Activated CD4-positive, alpha-beta T cell treated with anti-CD3 and anti-CD28 coated beads for 48 hours (primary cell): ENCODE measurements at regions not wholly inside any gene's neighbourhood (a gene's known extent, or its start where the extent isn't known, plus 50 kb on each side); places are given as distances from the start of the nearest gene placed in this dataset.
"Not testable (repeated sequence)": the region's sequence is repeated elsewhere in the genome, so short reads cannot be mapped to it uniquely, and the experiment has no call there.

ENCODE experiments used
- DNase-seq: peaks from one replicate; pipeline ENCODE4 v3.0.0-alpha.2; 2020

GRCh38 chr10:63675171-63675570, 154.0 kb downstream of the REEP3 start:
- DNase-seq = no peak

GRCh38 chr10:63677001-63677400, 155.8 kb downstream of the REEP3 start:
- DNase-seq = no peak

GRCh38 chr10:63680545-63680944, 159.3 kb downstream of the REEP3 start:
- DNase-seq = not testable (repeated sequence)

- DNase-seq = no peak
Measured at GRCh38 chr10:63681993-63682697, 160.9 kb downstream of the REEP3 start.

GRCh38 chr10:63682698-63683052, 161.5 kb downstream of the REEP3 start:
- not testable (repeated sequence) for DNase-seq

- no peak for DNase-seq
Measured at GRCh38 chr10:63683223-63683622, 162.0 kb downstream of the REEP3 start.

GRCh38 chr10:63683686-63684085, 162.5 kb downstream of the REEP3 start:
- no peak for DNase-seq

GRCh38 chr10:63684257-63684936, 163.2 kb downstream of the REEP3 start:
- DNase-seq = no peak

- no peak for DNase-seq
Measured at GRCh38 chr10:63689768-63690167, 168.6 kb downstream of the REEP3 start.

- no peak for DNase-seq
Measured at GRCh38 chr10:63692220-63692896, 171.2 kb downstream of the REEP3 start.

- not testable (repeated sequence) for DNase-seq
Measured at GRCh38 chr10:63693021-63693420, 171.8 kb downstream of the REEP3 start.

- no peak for DNase-seq
Measured at GRCh38 chr10:63696205-63696604, 175.0 kb downstream of the REEP3 start.

- no peak for DNase-seq
Measured at GRCh38 chr10:63697956-63698786, 177.0 kb downstream of the REEP3 start.

- no peak for DNase-seq
Measured at GRCh38 chr10:63698787-63699150, 177.6 kb downstream of the REEP3 start.

- DNase-seq = peak; percentile 61
Measured at GRCh38 chr10:63699785-63700613, 178.8 kb downstream of the REEP3 start.

GRCh38 chr10:63700631-63701156, 179.5 kb downstream of the REEP3 start:
- no peak for DNase-seq

GRCh38 chr10:63702092-63702491, 180.9 kb downstream of the REEP3 start:
- DNase-seq = no peak

- DNase-seq = no peak
Measured at GRCh38 chr10:63703113-63703670, 182.0 kb downstream of the REEP3 start.

- DNase-seq = no peak
Measured at GRCh38 chr10:63703740-63704345, 182.6 kb downstream of the REEP3 start.

GRCh38 chr10:63707254-63707910, 186.2 kb downstream of the REEP3 start:
- peak; percentile 15 for DNase-seq

GRCh38 chr10:63708421-63708820, 187.2 kb downstream of the REEP3 start:
- no peak for DNase-seq
